Stimulated activated CD8-positive, alpha-beta memory T cell treated with anti-CD3 and anti-CD28 coated beads, Interleukin-2, amount 100 ng/mL, for 1 hour (primary cell): ENCODE measurements at regions not wholly inside any gene's neighbourhood (a gene's known extent, or its start where the extent isn't known, plus 50 kb on each side); places are given as distances from the start of the nearest gene placed in this dataset.

Experiments
- DNase-seq, 2 donors: peaks; one replicate each; pipeline ENCODE4 v3.0.0-alpha.2; 2020; ENCODE audit warnings: low read depth in 2 of 2

GRCh38 chr5:74153255-74153790, 487.2 kb downstream of the ENC1 start:
- no peak for DNase-seq

GRCh38 chr5:74152625-74153254, 487.8 kb downstream of the ENC1 start:
- DNase-seq, result no peak

- no peak for DNase-seq
Observed at GRCh38 chr5:74152136-74152535, 488.4 kb downstream of the ENC1 start.

DNA sequence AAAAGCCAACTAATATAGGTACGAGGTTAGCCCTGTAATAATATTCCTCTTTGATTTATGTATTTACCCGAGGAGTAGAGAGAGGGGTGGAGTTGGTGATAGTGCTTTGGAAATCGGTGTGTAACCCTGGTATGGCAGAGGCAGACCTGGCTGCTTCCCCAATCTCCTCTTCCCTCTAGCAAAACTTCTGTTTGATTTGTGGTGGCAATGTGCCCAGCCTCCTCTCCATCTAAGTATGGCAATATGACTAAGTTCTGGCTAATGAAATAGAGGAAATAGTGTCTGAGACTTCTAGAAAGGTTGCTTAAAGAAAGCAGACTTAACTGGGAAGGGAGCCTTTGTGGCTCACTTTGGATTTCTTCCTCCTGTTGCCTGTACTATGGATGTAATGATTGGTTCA, 491.1 kb downstream of the ENC1 start:
- DNase-seq, result no peak

DNA sequence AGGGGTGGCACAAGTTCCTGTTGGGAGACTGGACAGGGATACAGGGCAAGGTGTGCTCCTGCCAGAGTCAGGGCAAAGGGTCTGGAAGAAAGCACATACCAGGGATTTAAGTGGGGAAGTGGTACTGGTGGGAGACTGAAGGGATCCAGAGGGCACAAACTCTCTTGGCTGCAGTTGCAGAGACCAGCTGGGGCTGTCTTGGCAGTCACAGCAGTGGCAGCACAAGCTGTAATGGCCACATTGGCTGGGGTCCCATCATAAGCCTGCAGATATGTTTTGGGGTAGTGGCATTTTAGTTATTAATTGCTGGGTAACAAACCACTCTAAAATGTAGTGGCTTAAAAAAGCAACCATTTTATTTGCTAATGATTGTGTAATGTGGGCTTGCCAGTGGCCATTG, 492.2 kb downstream of the ENC1 start:
- no peak for DNase-seq

- no peak for DNase-seq
Observed at GRCh38 chr5:74146796-74147195, 493.7 kb downstream of the ENC1 start.

DNA sequence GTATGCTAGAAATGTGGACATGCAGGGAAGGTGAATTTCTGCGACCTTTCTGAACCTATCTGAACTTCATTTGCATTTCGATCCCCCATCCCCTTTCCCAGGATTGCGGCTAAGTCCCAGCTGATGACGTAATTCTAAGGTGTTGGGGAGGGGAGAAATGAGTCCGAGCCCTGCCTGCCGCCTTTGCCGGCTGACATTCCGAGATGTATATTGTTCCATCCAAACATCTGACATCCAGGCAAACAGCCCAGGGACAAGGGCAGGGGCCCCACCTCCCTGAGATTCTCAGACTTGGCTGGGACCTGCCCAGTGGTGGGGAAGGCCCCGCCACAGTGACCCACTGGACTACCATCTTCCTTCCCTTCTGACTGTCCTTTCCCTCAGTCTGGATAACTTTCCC, 494.6 kb downstream of the ENC1 start:
- DNase-seq, result no peak

GRCh38 chr5:74143721-74144330, 496.7 kb downstream of the ENC1 start:
- no peak for DNase-seq

DNA sequence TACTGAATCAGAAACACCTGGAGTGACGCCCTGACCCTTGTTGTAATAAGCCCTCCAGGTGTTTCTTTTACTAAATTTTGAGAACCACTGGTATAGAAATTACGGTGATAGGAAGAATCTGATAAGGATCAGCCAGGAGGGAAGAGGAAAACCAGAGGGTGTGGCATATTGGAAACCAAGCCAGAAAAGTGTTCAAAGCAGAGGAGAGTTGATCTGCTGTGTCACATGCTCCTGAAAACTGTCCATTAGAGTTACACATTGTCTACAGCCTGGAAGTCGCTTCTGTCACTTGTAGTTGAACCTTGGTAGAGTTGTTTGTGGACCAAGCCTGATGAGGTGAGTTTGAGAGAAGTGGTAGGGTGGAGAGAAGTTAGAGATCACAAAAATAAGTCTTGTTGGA, 497.4 kb downstream of the ENC1 start:
- no peak for DNase-seq

DNA sequence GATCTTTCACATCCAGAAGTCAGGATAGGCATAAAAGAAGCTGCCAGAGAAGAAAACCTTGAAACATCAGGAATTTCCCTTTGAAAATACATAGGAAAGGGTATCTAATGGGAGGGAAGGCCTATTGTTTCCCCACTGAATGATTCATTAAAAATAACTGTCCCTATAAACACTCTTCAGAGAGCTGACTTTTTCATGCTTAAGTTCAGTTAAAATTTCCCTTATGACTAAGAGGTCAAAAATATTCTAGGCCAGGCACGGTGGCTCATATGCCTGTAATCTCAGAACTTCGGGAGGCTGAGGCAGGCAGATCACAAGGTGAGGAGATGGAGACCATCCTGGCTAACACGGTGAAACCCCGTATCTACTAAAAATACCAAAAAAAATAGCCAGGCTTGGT, 499.5 kb downstream of the ENC1 start:
- DNase-seq, result no peak

GRCh38 chr5:74140409-74140808, 500.1 kb downstream of the ENC1 start:
- no peak for DNase-seq

DNA sequence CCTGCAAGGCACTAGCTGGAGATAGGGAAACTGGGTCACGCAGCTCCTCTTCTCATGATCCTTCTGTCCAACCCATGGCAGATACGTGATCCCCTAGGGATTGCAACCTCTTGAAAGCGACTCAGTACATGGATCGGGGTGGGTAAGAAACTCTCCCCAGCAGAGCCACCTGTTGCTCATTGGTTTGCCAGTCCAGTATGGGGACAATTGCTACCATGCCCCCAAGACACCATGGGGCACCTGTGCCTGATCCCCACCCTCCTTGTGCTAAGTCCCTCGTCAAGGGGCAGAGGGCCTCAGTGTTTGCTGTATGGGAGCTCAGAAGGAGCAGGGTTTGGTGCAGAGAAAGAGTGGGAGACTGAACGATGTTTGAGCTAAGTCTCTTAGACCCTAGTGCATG, 500.9 kb downstream of the ENC1 start:
- no peak for DNase-seq

DNA sequence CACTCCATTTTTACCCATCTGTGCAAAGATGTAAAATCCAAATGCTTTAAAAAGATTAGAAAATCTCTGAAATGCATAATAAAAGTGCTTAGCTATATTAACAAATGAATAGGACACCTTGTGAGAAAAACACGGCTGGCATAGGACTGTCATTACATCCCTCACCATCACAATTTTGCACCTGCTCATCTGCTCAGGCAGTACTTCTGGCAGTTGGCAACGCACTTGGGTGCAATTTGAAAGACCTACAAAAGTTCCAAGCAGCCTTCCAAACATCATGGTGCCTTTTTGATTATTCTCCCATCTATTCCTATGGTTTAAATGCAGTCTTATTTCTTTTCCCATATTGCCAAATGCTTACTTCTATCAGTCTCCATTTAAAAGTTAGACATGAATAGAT, 501.8 kb downstream of the ENC1 start:
- no peak for DNase-seq

- no peak for DNase-seq
Observed at GRCh38 chr5:74136276-74136825, 504.2 kb downstream of the ENC1 start.

DNA sequence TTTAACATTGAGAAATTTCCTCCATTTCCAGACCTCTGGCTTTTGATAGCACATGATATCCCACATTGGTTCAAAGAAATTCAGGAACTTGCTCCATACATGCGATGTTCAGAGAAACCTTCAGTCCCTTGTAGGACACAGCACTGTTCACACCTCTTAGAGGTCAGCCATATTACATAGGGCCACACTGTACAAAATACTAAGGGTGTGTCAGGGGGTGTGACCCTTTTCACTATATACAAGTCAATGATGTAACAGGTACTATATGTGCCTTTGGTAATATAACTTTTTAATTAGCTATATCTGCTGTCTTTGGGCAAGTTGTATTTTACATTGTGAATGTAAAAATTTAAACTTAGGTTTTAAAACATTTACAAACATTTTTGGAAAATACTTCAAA, 505.5 kb downstream of the ENC1 start:
- no peak for DNase-seq

- DNase-seq, result no peak
Observed at GRCh38 chr5:74132485-74132884, 506.5 kb downstream of the ARHGEF28 start.

DNA sequence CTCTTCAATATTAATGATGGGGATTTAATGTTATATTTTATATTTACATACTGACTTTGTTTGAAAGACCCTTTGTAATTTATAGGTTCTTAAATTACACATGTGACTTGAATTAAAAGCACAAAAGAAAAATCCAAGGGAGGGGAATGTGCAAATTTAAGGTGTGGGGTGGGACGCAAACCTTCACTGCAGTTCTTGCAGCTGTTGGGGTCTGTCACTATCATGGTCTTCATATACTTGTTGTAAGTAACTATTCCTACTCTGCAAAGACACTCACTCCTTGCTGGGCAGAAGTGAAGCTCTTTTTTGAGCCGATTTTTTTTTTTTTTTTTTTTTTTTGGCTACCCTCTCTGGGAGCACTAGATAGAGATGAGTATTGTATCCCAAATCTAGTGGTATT, 505.3 kb downstream of the ARHGEF28 start:
- DNase-seq, result no peak

GRCh38 chr5:74130155-74130897, 504.3 kb downstream of the ARHGEF28 start:
- no peak for DNase-seq

DNA sequence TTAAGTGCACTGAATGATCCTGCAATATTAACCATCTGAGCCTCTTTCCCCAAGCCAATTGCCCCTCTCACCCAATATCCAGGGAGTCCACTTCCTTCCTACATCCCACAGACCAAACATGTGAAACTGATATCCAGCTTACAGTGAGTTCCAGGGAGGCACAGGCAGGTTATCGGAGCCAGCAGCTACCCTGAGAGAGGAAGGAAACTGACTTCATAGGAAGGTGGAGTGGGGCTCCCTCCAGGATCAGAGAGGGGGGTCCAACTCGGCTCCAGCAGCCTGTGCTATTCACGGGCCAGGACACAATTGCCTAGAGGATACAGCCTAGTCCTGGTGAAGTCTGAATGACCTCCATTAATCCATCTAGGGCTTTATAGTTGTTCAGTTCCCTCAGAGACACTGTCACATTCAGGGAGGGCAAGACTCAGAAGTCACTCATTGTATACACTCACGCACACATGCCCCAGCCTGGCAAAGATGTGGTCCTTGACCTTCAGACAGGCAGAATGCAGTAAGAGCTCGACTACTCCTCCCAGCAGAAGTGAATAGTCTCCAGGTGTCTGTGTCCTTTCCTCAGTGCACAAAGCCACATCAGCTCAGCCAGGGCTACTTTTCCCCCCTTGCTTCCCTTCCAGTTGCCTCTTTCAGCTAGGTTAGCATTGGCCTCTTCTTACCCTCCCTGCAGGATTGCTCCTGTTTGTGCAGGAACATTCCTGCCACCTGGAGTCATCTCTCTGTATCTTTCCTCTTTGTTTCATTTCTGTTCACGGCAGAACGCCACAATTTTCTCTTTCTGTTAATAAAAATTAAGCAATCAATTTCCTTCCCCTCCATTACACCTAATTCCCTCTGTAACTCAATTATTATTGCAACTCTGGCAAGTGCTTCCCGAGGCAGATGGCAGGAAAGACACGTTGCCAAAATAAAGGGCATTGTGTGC, 501.7 kb downstream of the ARHGEF28 start:
- no peak for DNase-seq

DNA sequence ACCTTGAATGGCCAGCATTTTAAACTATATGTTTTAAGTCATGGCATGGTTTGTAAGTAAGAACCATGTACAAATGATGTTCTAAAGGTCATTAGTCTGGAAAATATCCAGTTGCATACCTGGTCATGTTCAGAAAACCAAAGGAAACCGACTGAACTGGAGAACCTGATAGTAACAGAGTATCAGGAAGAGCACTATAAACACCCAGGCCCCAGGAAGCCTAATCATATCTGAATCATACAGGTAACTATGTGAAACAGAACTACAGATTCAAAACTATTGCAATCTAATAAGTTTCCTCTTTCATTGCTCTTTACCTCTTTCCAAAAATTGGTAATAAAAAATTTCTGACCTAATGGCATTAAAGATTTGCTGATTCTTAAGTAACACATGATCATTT, 500.3 kb downstream of the ARHGEF28 start:
- no peak for DNase-seq

DNA sequence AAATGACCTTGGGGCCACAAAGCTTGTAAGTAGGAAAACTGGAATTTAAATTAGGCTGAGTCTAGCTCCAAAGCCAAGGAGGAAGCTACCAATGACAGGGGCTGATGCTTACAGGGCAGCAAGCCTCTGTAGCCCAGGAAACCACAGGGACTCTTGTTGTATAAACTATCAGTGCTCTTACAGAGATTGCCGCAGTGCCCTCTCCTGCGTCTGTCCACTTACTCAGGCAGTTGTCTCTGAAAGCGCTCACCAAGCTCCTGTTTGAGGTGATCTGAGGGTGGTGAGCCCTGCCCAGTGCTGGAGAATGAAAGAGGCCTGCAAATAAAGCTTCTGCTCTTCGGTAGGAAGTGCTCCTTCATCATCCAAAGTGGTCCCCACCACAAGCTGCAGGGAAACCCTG, 498.8 kb downstream of the ARHGEF28 start:
- no peak for DNase-seq

- DNase-seq, result no peak
Observed at GRCh38 chr5:74123929-74124328, 497.9 kb downstream of the ARHGEF28 start.
